ENCODE measurements at regions not wholly inside any gene's neighbourhood (a gene's known extent, or its start where the extent isn't known, plus 50 kb on each side); places are given as distances from the start of the nearest gene placed in this dataset.

GRCh38 chr13:105297839-105298238 is 1237.6 kb downstream of the EFNB2 start:
- WGBS, 2 donors, result 83 to 87% methylated on average over 7 of the region's 7 CpGs
- TF ChIP-seq CTCF (IDR thresholded peaks at IDR 0.05) (no peak), POLR2A (IDR thresholded peaks at IDR 0.05) (no peak)
- DNase-seq (ENCODE audit: low spot score in 2 of 2), result no peak
- H3K4me3 ChIP-seq (ENCODE audit: low read depth, poor library complexity, severe bottlenecking), result no peak overlapping the region
- intact Hi-C loops (cut with DNase I; ENCODE audit: low total_unique reads), result no loop called here

GRCh38 chr13:105291987-105292386 is 1243.5 kb downstream of the EFNB2 start:
- no peak for TF ChIP-seq CTCF (IDR thresholded peaks at IDR 0.05)
- TF ChIP-seq POLR2A (IDR thresholded peaks at IDR 0.05), result no peak
- H3K4me3 ChIP-seq (ENCODE audit: low read depth, poor library complexity, severe bottlenecking), result no peak overlapping the region
- 60 to 65% methylated on average over 2 of the region's 2 CpGs for WGBS, 2 donors
- intact Hi-C loops (cut with DNase I; ENCODE audit: low total_unique reads), result no loop called here
- no peak for DNase-seq (ENCODE audit: low spot score in 2 of 2)

- no peak for DNase-seq (ENCODE audit: low spot score in 2 of 2)
- no peak overlapping the region for H3K4me3 ChIP-seq (ENCODE audit: low read depth, poor library complexity, severe bottlenecking)
- no peak for TF ChIP-seq POLR2A (IDR thresholded peaks at IDR 0.05)
- no peak for TF ChIP-seq CTCF (IDR thresholded peaks at IDR 0.05)
- WGBS, 2 donors, result 80 to 88% methylated on average over 1 of the region's 1 CpG
- intact Hi-C loops (cut with DNase I; ENCODE audit: low total_unique reads), result no loop called here
These were observed 1244.9 kb downstream of the EFNB2 start for GRCh38 chr13:105290596-105290995.

- intact Hi-C loops (cut with DNase I; ENCODE audit: low total_unique reads), result no loop called here
- 97 to 98% methylated on average over 2 of the region's 2 CpGs for WGBS, 2 donors
- no peak for TF ChIP-seq POLR2A (IDR thresholded peaks at IDR 0.05)
- no peak for TF ChIP-seq CTCF (IDR thresholded peaks at IDR 0.05)
- H3K4me3 ChIP-seq (ENCODE audit: low read depth, poor library complexity, severe bottlenecking), result no peak overlapping the region
- DNase-seq (ENCODE audit: low spot score in 2 of 2), result no peak
These were observed 1249.9 kb downstream of the EFNB2 start for GRCh38 chr13:105285526-105285925.

GRCh38 chr13:105282406-105283285 is 1252.8 kb downstream of the EFNB2 start:
- no peak overlapping the region for H3K4me3 ChIP-seq (ENCODE audit: low read depth, poor library complexity, severe bottlenecking)
- TF ChIP-seq POLR2A (IDR thresholded peaks at IDR 0.05) (no peak), CTCF (IDR thresholded peaks at IDR 0.05) (no peak)
- 80 to 82% methylated on average over 14 of the region's 14 CpGs for WGBS, 2 donors
- DNase-seq (ENCODE audit: low spot score in 2 of 2), result no peak
- intact Hi-C loops (cut with DNase I; ENCODE audit: low total_unique reads), result no loop called here

Data from lower leg skin (tissue), 4 donors.